ENCODE measurements at regions not wholly inside any gene's neighbourhood (a gene's known extent, or its start where the extent isn't known, plus 50 kb on each side); places are given as distances from the start of the nearest gene placed in this dataset.

GRCh38 chr13:97700306-97700848 is 253.1 kb upstream of the IPO5 start:
- TF ChIP-seq RBAK (CRISPR knock-in tag; IDR thresholded peaks at IDR 0.05) (no peak), BCLAF1 (IDR thresholded peaks at IDR 0.05) (no peak), POLR2A (IDR thresholded peaks at IDR 0.05; ENCODE audit: insufficient read depth in 1 of 2, low read depth in 2 of 2, low read length in 2 of 2) (no peak), ZFP91 (CRISPR knock-in tag; IDR thresholded peaks at IDR 0.05; ENCODE audit: borderline replicate concordance) (no peak)
